ENCODE measurements at regions not wholly inside any gene's neighbourhood (a gene's known extent, or its start where the extent isn't known, plus 50 kb on each side); places are given as distances from the start of the nearest gene placed in this dataset.
A peak's percentile ranks its signal among the peaks of the same experiment; 100 is the strongest.

GRCh38 chr16:17748044-17748719, 277.4 kb upstream of the XYLT1 start (continued):
- TF ChIP-seq THAP7 (CRISPR knock-in tag; IDR thresholded peaks at IDR 0.05), result no peak
- TF ChIP-seq ZNF75D (CRISPR knock-in tag; IDR thresholded peaks at IDR 0.05; ENCODE audit: borderline replicate concordance), result no peak
- TF ChIP-seq SCMH1 (CRISPR knock-in tag; IDR thresholded peaks at IDR 0.05; ENCODE audit: borderline replicate concordance), result no peak
- no peak for TF ChIP-seq STAT5B (CRISPR knock-in tag; IDR thresholded peaks at IDR 0.05)
- no peak for TF ChIP-seq CC2D1A (CRISPR knock-in tag; IDR thresholded peaks at IDR 0.05)
- TF ChIP-seq JUNB (CRISPR knock-in tag; IDR thresholded peaks at IDR 0.05; ENCODE audit: borderline replicate concordance), result no peak
- no peak for TF ChIP-seq HDAC6 (IDR thresholded peaks at IDR 0.05; ENCODE audit: low read depth, low read length)
- no peak for TF ChIP-seq SIX1 (CRISPR knock-in tag; IDR thresholded peaks at IDR 0.05; ENCODE audit: borderline replicate concordance)
- TF ChIP-seq IKZF1 (IDR thresholded peaks at IDR 0.05), result no peak

DNA sequence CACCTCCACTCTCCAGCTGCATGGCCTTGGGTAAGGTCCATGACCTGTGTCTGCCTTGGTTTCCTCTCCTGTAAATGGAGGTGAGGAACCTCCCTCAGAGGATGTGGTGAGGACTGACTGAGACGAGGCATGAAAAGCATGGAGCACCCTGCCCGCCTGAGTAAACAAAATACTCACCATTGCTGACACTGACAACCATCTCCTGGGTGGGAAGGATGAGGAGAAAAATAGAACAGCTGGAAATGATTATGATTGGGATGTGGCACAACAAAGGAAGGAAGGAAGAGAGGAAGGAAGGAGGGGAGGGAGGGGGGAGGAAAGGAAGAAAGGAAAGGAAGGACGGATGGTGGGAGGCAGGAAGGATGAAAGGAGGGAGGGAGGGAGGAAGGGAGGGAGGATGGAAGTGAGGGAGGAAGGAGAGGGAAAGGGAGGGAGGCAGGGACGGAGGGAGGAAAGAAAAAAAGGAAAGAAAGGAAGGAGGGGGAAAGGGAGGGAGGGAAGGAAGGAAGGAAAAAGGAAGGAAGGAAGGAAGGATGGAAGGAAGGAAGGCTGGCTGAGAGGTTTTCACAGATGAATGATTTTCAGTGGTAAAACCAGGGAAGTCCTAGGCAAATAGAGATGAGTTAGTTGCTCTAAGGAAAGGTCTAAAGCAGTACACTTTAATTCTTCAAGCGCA, 276.5 kb upstream of the XYLT1 start:
- H3K9ac ChIP-seq (ENCODE audit: insufficient read depth, low read depth, low read length), result no peak overlapping the region
- H3K4me2 ChIP-seq (ENCODE audit: low read depth, low read length), result no peak overlapping the region
- no TSS peak for BruUV-seq (replicated peaks)
- no peak overlapping the region for H3K27ac ChIP-seq (ENCODE audit: extremely low read length, insufficient read depth, low read length)
- in situ Hi-C loops (cut with HindIII; ENCODE audit: extremely low pct_ligation_motif_present, low pct_unique_long_range_greater_than_20kb), result no loop called here
- WGBS (ENCODE audit: low lambda C conversion rate), result 26% methylated on average over 5 of the region's 5 CpGs
- H3K4me1 ChIP-seq (ENCODE audit: insufficient read depth, low read length), result no peaks in the 10 kb centered on the region
- POLR2A ChIA-PET, result no interaction called here
- DNase-seq (ENCODE audit: low spot score) (no peak), FAIRE-seq (no peak), ATAC-seq (no peak)
- intact Hi-C loops (cut with micrococcal nuclease; ENCODE audit: unreplicated experiment), result no loop called here
- TF ChIP-seq IKZF4 (CRISPR knock-in tag; IDR thresholded peaks at IDR 0.05; ENCODE audit: borderline replicate concordance, low read depth, not compliant biosample characterization) (no peak), PCBP2 (optimal IDR thresholded peaks at IDR 0.05; ENCODE audit: low read depth, low read length, poor library complexity, severe bottlenecking) (peak; percentile 93), CENPBD1 (CRISPR knock-in tag; IDR thresholded peaks at IDR 0.05; ENCODE audit: borderline replicate concordance, low read depth) (no peak), FOXA1 (IDR thresholded peaks at IDR 0.05) (0 out of 2 replicates have a peak, but pooled peaks have one; percentile 30), FOXA1 (CRISPR knock-in tag; IDR thresholded peaks at IDR 0.05) (no peak), NONO (IDR thresholded peaks at IDR 0.05) (peak; percentile 87; the same call in 1 of the 2 replicates), NONO (CRISPR knock-in tag; conservative IDR thresholded peaks at IDR 0.05) (no peak)
- CTCF ChIA-PET (ENCODE audit: low intra/inter-chr PET ratio, low total read pairs), result no interaction called here
- peaks cover 1 to 10% of the 10 kb centered on the region in 2 experiments; a peak in 3 of 5 replicates for H3K27me3 ChIP-seq (ENCODE audit: control insufficient read depth in 1 of 2, insufficient read depth in 2 of 2, low read length in 2 of 2)
- no peaks in the 10 kb centered on the region for H3K79me2 ChIP-seq (ENCODE audit: insufficient read depth, low read length)
- H3K4me3 ChIP-seq (replicated peaks in 1 of 3; ENCODE audit: insufficient read depth in 1 of 3, low read depth in 2 of 3, low read length in 3 of 3), result no peak overlapping the region
- no peaks in the 10 kb centered on the region for H3K36me3 ChIP-seq (replicated peaks in 1 of 2; ENCODE audit: control insufficient read depth in 1 of 2, insufficient read depth in 2 of 2, low read length in 2 of 2)
- no peaks in the 10 kb centered on the region for H4K20me1 ChIP-seq (ENCODE audit: insufficient read depth, low read length)
- H3K9me3 ChIP-seq (ENCODE audit: low read length), result no peaks in the 10 kb centered on the region
- H2AFZ ChIP-seq (ENCODE audit: low read length), result no peak overlapping the region

All from HepG2 (cell line).